ENCODE measurements at regions not wholly inside any gene's neighbourhood (a gene's known extent, or its start where the extent isn't known, plus 50 kb on each side); places are given as distances from the start of the nearest gene placed in this dataset.

GRCh38 chr20:22216984-22217383, 367.4 kb downstream of the FOXA2 start:
- FAIRE-seq, result no peak

GRCh38 chr20:22214296-22214695, 370.1 kb downstream of the FOXA2 start:
- FAIRE-seq, result no peak

GRCh38 chr20:22213271-22213670, 371.1 kb downstream of the FOXA2 start:
- no peak for FAIRE-seq

- no peak for FAIRE-seq
These were observed 377.1 kb downstream of the FOXA2 start for GRCh38 chr20:22207280-22207679.

- FAIRE-seq, result no peak
These were observed 379.6 kb downstream of the FOXA2 start for GRCh38 chr20:22204801-22205200.

GRCh38 chr20:22182148-22182547, 402.2 kb downstream of the FOXA2 start:
- FAIRE-seq, result no peak

- FAIRE-seq, result no peak
These were observed 404.1 kb downstream of the FOXA2 start for GRCh38 chr20:22180244-22180643.

- no peak for FAIRE-seq
These were observed 424.2 kb downstream of the FOXA2 start for GRCh38 chr20:22160101-22160652.

GRCh38 chr20:22159276-22159675, 425.1 kb downstream of the FOXA2 start:
- no peak for FAIRE-seq

GRCh38 chr20:22127587-22127986, 422.1 kb downstream of the PAX1 start:
- FAIRE-seq, result no peak

GRCh38 chr20:22106308-22106938, 401.0 kb downstream of the PAX1 start:
- FAIRE-seq, result no peak

GRCh38 chr20:22101606-22102005, 396.1 kb downstream of the PAX1 start:
- FAIRE-seq, result no peak

- FAIRE-seq, result no peak
These were observed 395.2 kb downstream of the PAX1 start for GRCh38 chr20:22100686-22101085.

GRCh38 chr20:22099348-22099747, 393.9 kb downstream of the PAX1 start:
- no peak for FAIRE-seq

- no peak for FAIRE-seq
These were observed 393.0 kb downstream of the PAX1 start for GRCh38 chr20:22098511-22098910.

GRCh38 chr20:22093122-22093521, 387.7 kb downstream of the PAX1 start:
- no peak for FAIRE-seq

- FAIRE-seq, result no peak
These were observed 383.4 kb downstream of the PAX1 start for GRCh38 chr20:22088882-22089281.

GRCh38 chr20:22080985-22081384, 375.5 kb downstream of the PAX1 start:
- FAIRE-seq, result no peak

- no peak for FAIRE-seq
These were observed 369.2 kb downstream of the PAX1 start for GRCh38 chr20:22074635-22075034.

- FAIRE-seq, result no peak
These were observed 366.4 kb downstream of the PAX1 start for GRCh38 chr20:22071841-22072240.

- no peak for FAIRE-seq
These were observed 365.2 kb downstream of the PAX1 start for GRCh38 chr20:22070610-22071058.

- FAIRE-seq, result no peak
These were observed 358.3 kb downstream of the PAX1 start for GRCh38 chr20:22063753-22064152.

- no peak for FAIRE-seq
These were observed 357.4 kb downstream of the PAX1 start for GRCh38 chr20:22062874-22063273.

GRCh38 chr20:22060610-22061009, 355.1 kb downstream of the PAX1 start:
- FAIRE-seq, result no peak

GRCh38 chr20:22058746-22059145, 353.3 kb downstream of the PAX1 start:
- no peak for FAIRE-seq
